ENCODE measurements at regions not wholly inside any gene's neighbourhood (a gene's known extent, or its start where the extent isn't known, plus 50 kb on each side); places are given as distances from the start of the nearest gene placed in this dataset.

GRCh38 chr13:32940601-32941000 lies 75.6 kb upstream of the KL start:
- no peak overlapping the region for H3K4me3 ChIP-seq (ENCODE audit: low read depth, low read length)
- DNase-seq (ENCODE audit: low read depth): peak; percentile 84
- TF ChIP-seq CTCF (conservative IDR thresholded peaks at IDR 0.05; ENCODE audit: low read depth, low read length): no peak

GRCh38 chr13:32941368-32941767 lies 74.9 kb upstream of the KL start:
- TF ChIP-seq CTCF (conservative IDR thresholded peaks at IDR 0.05; ENCODE audit: low read depth, low read length): peak; percentile 22
- no peak overlapping the region for H3K4me3 ChIP-seq (ENCODE audit: low read depth, low read length)
- peak; percentile 64 for DNase-seq (ENCODE audit: low read depth)

- TF ChIP-seq CTCF (conservative IDR thresholded peaks at IDR 0.05; ENCODE audit: low read depth, low read length): no peak
- no peak for DNase-seq (ENCODE audit: low read depth)
- no peak overlapping the region for H3K4me3 ChIP-seq (ENCODE audit: low read depth, low read length)
These were observed 69.7 kb upstream of the KL start for GRCh38 chr13:32946558-32946957.

GRCh38 chr13:32947411-32948276 lies 68.6 kb upstream of the KL start:
- no peak for TF ChIP-seq CTCF (conservative IDR thresholded peaks at IDR 0.05; ENCODE audit: low read depth, low read length)
- no peak for DNase-seq (ENCODE audit: low read depth)
- no peak overlapping the region for H3K4me3 ChIP-seq (ENCODE audit: low read depth, low read length)

GRCh38 chr13:32949820-32950219 lies 66.4 kb upstream of the KL start:
- DNase-seq (ENCODE audit: low read depth): peak; percentile 34
- no peak for TF ChIP-seq CTCF (conservative IDR thresholded peaks at IDR 0.05; ENCODE audit: low read depth, low read length)
- H3K4me3 ChIP-seq (ENCODE audit: low read depth, low read length): no peak overlapping the region

- TF ChIP-seq CTCF (conservative IDR thresholded peaks at IDR 0.05; ENCODE audit: low read depth, low read length): no peak
- DNase-seq (ENCODE audit: low read depth): no peak
- H3K4me3 ChIP-seq (ENCODE audit: low read depth, low read length): no peak overlapping the region
These were observed 64.6 kb upstream of the KL start for GRCh38 chr13:32951580-32951979.
